RWPE2 (cell line): ENCODE measurements at regions not wholly inside any gene's neighbourhood (a gene's known extent, or its start where the extent isn't known, plus 50 kb on each side); places are given as distances from the start of the nearest gene placed in this dataset.

Source experiments
- ATAC-seq: fragments of 200-7000 bp; cut with Tn5 transposase; 3 replicates; pipeline ENCODE4 v1.9.1; 2021; ENCODE audit warnings: low read depth
- DNase-seq: peaks from one replicate; pipeline ENCODE4 v3.0.0-alpha.2; 2020; ENCODE audit warnings: low spot score
- H3K27ac ChIP-seq: fragments of 450-650 bp; 2 replicates; pipeline ENCODE4 v1.5.1; 2017; ENCODE audit warnings: mild to moderate bottlenecking; ENCODE audit not compliant: poor library complexity, severe bottlenecking
- H3K27me3 ChIP-seq: fragments of 250-450 bp; sonication (Bioruptor Pico); 2 replicates; pipeline ENCODE4 v1.5.1; 2021; ENCODE audit warnings: mild to moderate bottlenecking, moderate library complexity; ENCODE audit not compliant: insufficient read depth, poor library complexity, severe bottlenecking
- H3K36me3 ChIP-seq: fragments of 250-450 bp; sonication (Bioruptor Pico); 2 replicates; pipeline ENCODE4 v1.5.1; 2020; ENCODE audit warnings: low read depth, mild to moderate bottlenecking, moderate library complexity
- H3K4me1 ChIP-seq: fragments of 250-450 bp; sonication (Bioruptor Pico); 2 replicates; pipeline ENCODE4 v1.5.1; 2021; ENCODE audit warnings: mild to moderate bottlenecking, moderate library complexity; ENCODE audit not compliant: insufficient read depth, poor library complexity, severe bottlenecking
- H3K4me3 ChIP-seq: fragments of 250-450 bp; sonication (Bioruptor Pico); 2 replicates; pipeline ENCODE4 v1.5.1; 2021; ENCODE audit warnings: mild to moderate bottlenecking, moderate library complexity; ENCODE audit not compliant: severe bottlenecking
- H3K9me3 ChIP-seq: fragments of 250-450 bp; sonication (Bioruptor Pico); 2 replicates; pipeline ENCODE4 v1.5.1; 2021; ENCODE audit warnings: mild to moderate bottlenecking, moderate library complexity; ENCODE audit not compliant: severe bottlenecking
- CTCF ChIP-seq: fragments of 450-650 bp; IDR thresholded peaks from one replicate; pipeline ENCODE4 v1.5.1; 2017; ENCODE audit warnings: mild to moderate bottlenecking, moderate library complexity; ENCODE audit not compliant: poor library complexity, severe bottlenecking

GRCh38 chr18:38895560-38895959 is 1330.0 kb upstream of the CELF4 start:
- TF ChIP-seq CTCF: no peak
- Histone ChIP-seq H3K9me3 (no peaks in the 10 kb centered on the region), H3K27me3 (no peaks in the 10 kb centered on the region), H3K4me3 (no peak overlapping the region), H3K4me1 (no peaks in the 10 kb centered on the region), H3K27ac (no peak overlapping the region), H3K36me3 (no peaks in the 10 kb centered on the region)
- ATAC-seq (no peak), DNase-seq (no peak)

GRCh38 chr18:38887671-38888020 is 1322.0 kb upstream of the CELF4 start:
- H3K9me3 ChIP-seq: no peaks in the 10 kb centered on the region
- ATAC-seq (no peak), DNase-seq (no peak)
- no peaks in the 10 kb centered on the region for H3K4me1 ChIP-seq
- no peak for TF ChIP-seq CTCF
- no peak overlapping the region for H3K4me3 ChIP-seq
- H3K36me3 ChIP-seq: no peaks in the 10 kb centered on the region
- H3K27me3 ChIP-seq: peaks cover 8% of the 10 kb centered on the region
- H3K27ac ChIP-seq: no peak overlapping the region

- Histone ChIP-seq H3K4me1 (no peaks in the 10 kb centered on the region), H3K9me3 (no peaks in the 10 kb centered on the region), H3K27ac (no peak overlapping the region), H3K36me3 (no peaks in the 10 kb centered on the region), H3K4me3 (no peak overlapping the region), H3K27me3 (peaks cover 8% of the 10 kb centered on the region)
- DNase-seq (no peak), ATAC-seq (no peak)
- TF ChIP-seq CTCF: no peak
Observed at GRCh38 chr18:38886861-38887670, 1321.5 kb upstream of the CELF4 start.

GRCh38 chr18:38886235-38886634 is 1320.6 kb upstream of the CELF4 start:
- H3K36me3 ChIP-seq: no peaks in the 10 kb centered on the region
- H3K27ac ChIP-seq: no peak overlapping the region
- DNase-seq: no peak
- H3K4me3 ChIP-seq: no peak overlapping the region
- no peaks in the 10 kb centered on the region for H3K4me1 ChIP-seq
- TF ChIP-seq CTCF: no peak
- peaks cover 8% of the 10 kb centered on the region for H3K27me3 ChIP-seq
- no peak for ATAC-seq
- no peaks in the 10 kb centered on the region for H3K9me3 ChIP-seq

GRCh38 chr18:38884050-38884449 is 1318.5 kb upstream of the CELF4 start:
- no peaks in the 10 kb centered on the region for H3K4me1 ChIP-seq
- no peak overlapping the region for H3K27ac ChIP-seq
- H3K4me3 ChIP-seq: no peak overlapping the region
- DNase-seq (no peak), ATAC-seq (no peak)
- H3K27me3 ChIP-seq: peaks cover 8% of the 10 kb centered on the region
- no peaks in the 10 kb centered on the region for H3K36me3 ChIP-seq
- no peak for TF ChIP-seq CTCF
- no peaks in the 10 kb centered on the region for H3K9me3 ChIP-seq
